ENCODE measurements at regions not wholly inside any gene's neighbourhood (a gene's known extent, or its start where the extent isn't known, plus 50 kb on each side); places are given as distances from the start of the nearest gene placed in this dataset.

DNA sequence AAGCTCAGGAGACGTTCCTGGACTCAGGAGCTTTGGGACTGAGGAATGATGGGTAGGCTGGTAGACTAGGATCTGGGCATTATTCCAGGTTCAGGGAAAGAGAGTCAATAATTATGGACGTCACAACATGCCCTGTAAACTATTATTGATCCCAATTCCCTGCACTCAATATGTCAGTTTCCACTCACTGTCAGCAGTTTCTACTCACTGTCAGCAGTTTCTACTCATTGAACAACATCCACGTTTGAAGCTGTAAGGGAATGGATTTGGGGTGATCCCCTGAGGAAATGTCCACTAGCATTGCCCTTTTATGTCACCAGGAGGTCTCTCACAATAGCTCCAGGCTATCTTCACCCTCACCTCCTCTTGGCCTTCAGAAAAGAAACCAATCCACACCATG is 1268.6 kb downstream of the TYW1 start:
- no peak for DNase-seq (ENCODE audit: extremely low spot score)
- intact Hi-C loops (cut with DNase I), result no loop called here
- Histone ChIP-seq H3K4me3 (no peak overlapping the region), H3K27me3 (no peaks in the 10 kb centered on the region), H3K27ac (replicated peaks in 1 of 4) (no peak overlapping the region), H3K9me3 (peaks cover 0 to 32% (median 30%) of the 10 kb centered on the region in 4 donors), H3K4me1 (peaks cover 0 to 7% (median 0%) of the 10 kb centered on the region in 4 donors), H3K36me3 (no peaks in the 10 kb centered on the region)
- TF ChIP-seq POLR2AphosphoS5 (IDR thresholded peaks at IDR 0.05), result no peak
- WGBS, result 47% methylated on average over 3 of the region's 3 CpGs

DNA sequence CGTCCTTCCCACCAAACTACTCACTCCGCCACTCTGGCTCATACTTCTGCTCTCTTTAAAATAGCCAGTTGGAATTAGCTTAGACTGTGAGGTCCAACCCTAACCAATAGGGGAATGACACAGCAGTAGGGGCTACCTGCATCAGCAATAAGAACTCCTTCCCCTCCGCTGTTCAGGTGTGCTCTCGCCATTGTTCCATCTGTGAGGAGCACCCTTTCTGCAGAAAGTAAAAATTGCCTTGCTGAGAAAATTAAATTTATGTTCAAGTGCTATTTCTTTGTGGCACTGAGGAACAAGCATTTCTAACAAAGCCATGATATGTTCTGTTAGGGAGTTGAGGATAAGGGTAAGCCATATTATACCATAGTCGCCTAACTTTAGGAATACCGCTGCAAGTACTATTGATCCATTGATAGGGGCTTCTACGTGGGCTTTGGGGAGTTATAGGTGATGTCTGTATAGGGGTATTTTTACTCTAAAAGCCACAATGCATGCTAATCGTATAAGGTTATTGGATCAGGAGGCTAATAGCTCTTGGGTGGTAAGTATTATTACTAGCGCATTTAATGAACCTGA is 1269.5 kb downstream of the TYW1 start:
- intact Hi-C loops (cut with DNase I), result no loop called here
- Histone ChIP-seq H3K4me1 (peaks cover 0 to 7% (median 0%) of the 10 kb centered on the region in 4 donors), H3K4me3 (no peak overlapping the region), H3K27ac (replicated peaks in 1 of 4) (no peak overlapping the region), H3K9me3 (peaks cover 0 to 32% (median 30%) of the 10 kb centered on the region in 4 donors), H3K27me3 (no peaks in the 10 kb centered on the region), H3K36me3 (no peaks in the 10 kb centered on the region)
- no peak for DNase-seq (ENCODE audit: extremely low spot score)
- TF ChIP-seq, protein P1, sequence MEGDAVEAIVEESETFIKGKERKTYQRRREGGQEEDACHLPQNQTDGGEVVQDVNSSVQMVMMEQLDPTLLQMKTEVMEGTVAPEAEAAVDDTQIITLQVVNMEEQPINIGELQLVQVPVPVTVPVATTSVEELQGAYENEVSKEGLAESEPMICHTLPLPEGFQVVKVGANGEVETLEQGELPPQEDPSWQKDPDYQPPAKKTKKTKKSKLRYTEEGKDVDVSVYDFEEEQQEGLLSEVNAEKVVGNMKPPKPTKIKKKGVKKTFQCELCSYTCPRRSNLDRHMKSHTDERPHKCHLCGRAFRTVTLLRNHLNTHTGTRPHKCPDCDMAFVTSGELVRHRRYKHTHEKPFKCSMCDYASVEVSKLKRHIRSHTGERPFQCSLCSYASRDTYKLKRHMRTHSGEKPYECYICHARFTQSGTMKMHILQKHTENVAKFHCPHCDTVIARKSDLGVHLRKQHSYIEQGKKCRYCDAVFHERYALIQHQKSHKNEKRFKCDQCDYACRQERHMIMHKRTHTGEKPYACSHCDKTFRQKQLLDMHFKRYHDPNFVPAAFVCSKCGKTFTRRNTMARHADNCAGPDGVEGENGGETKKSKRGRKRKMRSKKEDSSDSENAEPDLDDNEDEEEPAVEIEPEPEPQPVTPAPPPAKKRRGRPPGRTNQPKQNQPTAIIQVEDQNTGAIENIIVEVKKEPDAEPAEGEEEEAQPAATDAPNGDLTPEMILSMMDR (IDR thresholded peaks at IDR 0.05), result no peak
- TF ChIP-seq EP300 (IDR thresholded peaks at IDR 0.05) (no peak), POLR2AphosphoS5 (IDR thresholded peaks at IDR 0.05) (no peak), POLR2A (IDR thresholded peaks at IDR 0.05; ENCODE audit: low read depth) (no peak)
- 80% methylated on average over 9 of the region's 9 CpGs for WGBS

DNA sequence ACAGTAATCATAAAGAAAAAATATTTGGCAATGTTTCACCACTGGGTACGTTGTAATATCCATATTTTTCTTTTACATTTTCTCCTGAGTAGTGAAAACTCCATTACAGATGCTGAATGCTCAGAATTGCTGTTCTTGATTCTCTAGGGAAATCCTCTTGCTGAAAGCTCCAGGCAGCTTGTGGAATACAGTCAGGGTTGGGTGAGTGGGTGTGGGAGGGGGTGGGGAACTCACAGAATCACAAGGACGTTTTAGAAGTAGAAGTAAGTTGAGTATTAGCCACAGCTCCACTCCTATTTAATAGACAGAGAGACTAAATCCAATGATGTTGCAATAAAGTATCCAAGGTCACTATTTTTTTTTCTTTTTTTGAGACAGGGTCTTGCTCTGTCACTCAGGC is 1270.9 kb downstream of the TYW1 start:
- WGBS, result 61% methylated on average over 2 of the region's 2 CpGs
- TF ChIP-seq, protein P1 (IDR thresholded peaks at IDR 0.05), result no peak
- TF ChIP-seq POLR2AphosphoS5 (IDR thresholded peaks at IDR 0.05) (no peak), EP300 (IDR thresholded peaks at IDR 0.05) (no peak), POLR2A (IDR thresholded peaks at IDR 0.05; ENCODE audit: low read depth) (no peak)

GRCh38 chr7:68269405-68269804 is 1272.8 kb downstream of the TYW1 start:
- peaks cover 0 to 7% (median 0%) of the 10 kb centered on the region in 4 donors for H3K4me1 ChIP-seq
- H3K27ac ChIP-seq (replicated peaks in 1 of 4), result no peak overlapping the region
- DNase-seq (ENCODE audit: extremely low spot score), result no peak
- H3K9me3 ChIP-seq, result peaks cover 0 to 32% (median 27%) of the 10 kb centered on the region in 4 donors
- intact Hi-C loops (cut with DNase I), result no loop called here
- H3K36me3 ChIP-seq, result no peaks in the 10 kb centered on the region
- H3K4me3 ChIP-seq, result no peak overlapping the region
- 18% methylated on average over 1 of the region's 1 CpG for WGBS
- H3K27me3 ChIP-seq, result no peaks in the 10 kb centered on the region
- TF ChIP-seq POLR2A (IDR thresholded peaks at IDR 0.05; ENCODE audit: low read depth), result no peak
- TF ChIP-seq EP300 (IDR thresholded peaks at IDR 0.05), result no peak
- TF ChIP-seq, protein P1 (IDR thresholded peaks at IDR 0.05), result no peak
- TF ChIP-seq POLR2AphosphoS5 (IDR thresholded peaks at IDR 0.05), result no peak

More for the DNA sequence above, 1270.9 kb downstream of the TYW1 start:
- intact Hi-C loops (cut with DNase I), result no loop called here
- H3K36me3 ChIP-seq, result no peaks in the 10 kb centered on the region
- no peak overlapping the region for H3K4me3 ChIP-seq
- peaks cover 0 to 32% (median 30%) of the 10 kb centered on the region in 4 donors for H3K9me3 ChIP-seq
- peaks cover 0 to 7% (median 0%) of the 10 kb centered on the region in 4 donors for H3K4me1 ChIP-seq
- H3K27me3 ChIP-seq, result no peaks in the 10 kb centered on the region
- DNase-seq (ENCODE audit: extremely low spot score), result no peak
- H3K27ac ChIP-seq (replicated peaks in 1 of 4), result no peak overlapping the region

DNA sequence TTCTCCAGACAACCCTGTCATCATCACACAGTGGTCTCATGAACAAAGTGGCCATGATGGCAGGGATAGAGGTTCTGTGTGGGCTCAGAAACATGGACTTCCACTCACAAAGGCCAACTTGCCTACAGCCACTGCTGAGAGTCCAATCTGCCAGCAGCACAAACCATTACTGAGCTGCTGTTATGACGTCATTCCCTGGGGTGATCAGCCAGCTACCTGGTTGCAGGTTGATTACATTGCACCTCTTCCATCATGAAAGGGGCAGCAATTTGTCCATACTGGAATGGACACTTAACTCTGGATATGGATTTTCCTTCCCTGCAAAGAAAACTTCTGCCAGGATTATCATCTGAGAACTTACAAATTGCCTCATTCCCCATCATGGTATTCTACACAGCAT is 1275.9 kb downstream of the TYW1 start:
- no CpG with 5 or more reads among the region's 1 CpG for WGBS
- H3K27ac ChIP-seq (replicated peaks in 1 of 4), result no peak overlapping the region
- H3K4me3 ChIP-seq, result no peak overlapping the region
- intact Hi-C loops (cut with DNase I), result no loop called here
- no peak for DNase-seq (ENCODE audit: extremely low spot score)
- H3K4me1 ChIP-seq, result peaks cover 0 to 7% (median 0%) of the 10 kb centered on the region in 4 donors
- no peaks in the 10 kb centered on the region for H3K27me3 ChIP-seq
- TF ChIP-seq, protein P1 (IDR thresholded peaks at IDR 0.05), result no peak
- TF ChIP-seq POLR2A (IDR thresholded peaks at IDR 0.05; ENCODE audit: low read depth), result no peak
- TF ChIP-seq POLR2AphosphoS5 (IDR thresholded peaks at IDR 0.05), result no peak
- TF ChIP-seq EP300 (IDR thresholded peaks at IDR 0.05), result no peak
- peaks cover 0 to under 1% (median 0%) of the 10 kb centered on the region in 4 donors for H3K9me3 ChIP-seq
- no peaks in the 10 kb centered on the region for H3K36me3 ChIP-seq

All from esophagus muscularis mucosa (tissue), 4 donors.